Tibial nerve (tissue), 3 donors: ENCODE measurements at regions not wholly inside any gene's neighbourhood (a gene's known extent, or its start where the extent isn't known, plus 50 kb on each side); places are given as distances from the start of the nearest gene placed in this dataset.

Experiments used
- CTCF ChIP-seq, 5 experiments: fragments of 200-600 bp in 3 of 5; fragments of 450-650 bp in 2 of 5; sonication (generic) in 3 of 5; IDR thresholded peaks; one replicate each; pipeline ENCODE4 v1.5.1; 2016 to 2019; ENCODE audit warnings: antibody characterized with exemption in 5 of 5, mild to moderate bottlenecking in 3 of 5, moderate library complexity in 2 of 5
- POLR2A ChIP-seq, 2 donors: fragments of 450-650 bp; IDR thresholded peaks; one replicate each; pipeline ENCODE4 v1.6.1; 2017; ENCODE audit warnings: antibody characterized with exemption in 2 of 2, mild to moderate bottlenecking in 2 of 2, moderate library complexity in 2 of 2

GRCh38 chr11:71371674-71372069 lies 76.5 kb downstream of the DHCR7 start:
- TF ChIP-seq CTCF (IDR thresholded peaks at IDR 0.05) (no peak), POLR2A (IDR thresholded peaks at IDR 0.05) (no peak)
